Prostate gland (tissue), 2 donors: ENCODE measurements at regions not wholly inside any gene's neighbourhood (a gene's known extent, or its start where the extent isn't known, plus 50 kb on each side); places are given as distances from the start of the nearest gene placed in this dataset.

Source experiments
- DNase-seq: peaks from one replicate; pipeline ENCODE4 v3.0.0-alpha.2; 2019; ENCODE audit warnings: low spot score
- H3K27ac ChIP-seq, 2 donors: fragments of 200-600 bp; sonication (generic); 2 replicates each; pipeline ENCODE4 v1.5.1; 2017 to 2019
- H3K27me3 ChIP-seq: fragments of 200-600 bp; sonication (generic); replicated peaks from 2 replicates; pipeline ENCODE4 v1.5.1; 2019; ENCODE audit not compliant: insufficient read depth
- H3K36me3 ChIP-seq, 2 donors: fragments of 200-600 bp; sonication (generic); 1 replicate in 1 of 2; 2 replicates in 1 of 2; pipeline versions ENCODE4 v1.5.1 to v1.8.1; 2017 to 2019
- H3K4me1 ChIP-seq: fragments of 200-600 bp; sonication (generic); replicated peaks from 2 replicates; pipeline ENCODE4 v1.5.1; 2019
- H3K4me3 ChIP-seq, 2 donors: fragments of 200-600 bp; sonication (generic); 2 replicates each; pipeline ENCODE4 v1.5.1; 2017 to 2019
- H3K9me3 ChIP-seq: fragments of 200-600 bp; sonication (generic); 2 replicates; pipeline ENCODE4 v1.5.1; 2017
- POLR2A ChIP-seq: fragments of 450-650 bp; IDR thresholded peaks from one replicate; pipeline ENCODE4 v1.6.1; 2016; ENCODE audit warnings: antibody characterized with exemption, mild to moderate bottlenecking
- POLR2AphosphoS5 ChIP-seq: sonication (generic); formaldehyde crosslinking; IDR thresholded peaks from one replicate; pipeline ENCODE4 v1.6.1; 2017; ENCODE audit warnings: antibody characterized with exemption
- WGBS: methylation state at CpG from one replicate; pipeline ENCODE4 v1.1.5; 2018; 5-methylcytosine and 5-hydroxymethylcytosine counted together
- intact Hi-C: fragments of 100-400 bp; cut with DNase I; formaldehyde crosslinking; loops from one replicate; pipeline ENCODE4 v1.14.2; 2022
- TF ChIP-seq, protein P1 (sequence below), 4 experiments: fragments of 200-600 bp in 2 of 4; fragments of 450-650 bp in 2 of 4; sonication (generic) in 2 of 4; IDR thresholded peaks; 1 replicate in 3 of 4; 2 replicates in 1 of 4; pipeline ENCODE4 v1.5.1; 2016 to 2019; ENCODE audit warnings: antibody characterized with exemption in 4 of 4, mild to moderate bottlenecking in 2 of 4, moderate library complexity in 2 of 4

DNA sequence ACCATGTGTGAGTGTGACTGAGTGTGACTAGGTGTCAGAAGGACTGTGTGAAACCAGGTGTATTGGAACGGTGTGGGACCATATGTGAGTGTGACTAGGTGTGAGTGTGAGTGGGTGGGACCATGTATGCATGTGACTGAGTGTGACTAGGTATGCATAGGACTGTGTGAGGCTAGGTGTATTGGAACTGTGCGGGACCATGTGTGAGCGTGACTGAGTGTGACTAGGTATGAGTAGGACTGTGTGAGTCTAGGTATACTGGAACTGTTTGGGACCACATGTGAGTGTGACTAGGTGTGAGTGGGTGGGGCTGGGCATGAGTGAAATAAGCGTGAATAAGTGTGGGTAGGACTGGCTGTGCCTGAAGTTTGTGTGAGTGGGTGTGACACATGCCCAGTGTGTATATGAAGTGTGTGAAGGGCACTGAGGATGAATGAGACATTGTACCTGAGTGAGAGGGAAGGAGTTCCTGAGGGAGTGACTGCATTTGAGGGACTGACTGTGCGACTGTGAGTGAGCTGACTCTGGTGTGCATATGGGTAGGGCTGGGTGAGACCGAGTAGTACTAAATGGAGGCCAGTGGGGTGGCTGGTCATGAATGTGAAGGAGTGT lies 247.0 kb upstream of the CCDC54 start:
- Histone ChIP-seq H3K27ac (no peak overlapping the region), H3K9me3 (no peaks in the 10 kb centered on the region), H3K27me3 (no peaks in the 10 kb centered on the region), H3K4me1 (no peaks in the 10 kb centered on the region), H3K4me3 (no peak overlapping the region), H3K36me3 (no peaks in the 10 kb centered on the region)
- WGBS = 94% methylated on average over 6 of the region's 6 CpGs
- TF ChIP-seq POLR2A (no peak), POLR2AphosphoS5 (no peak)
- TF ChIP-seq, protein P1, sequence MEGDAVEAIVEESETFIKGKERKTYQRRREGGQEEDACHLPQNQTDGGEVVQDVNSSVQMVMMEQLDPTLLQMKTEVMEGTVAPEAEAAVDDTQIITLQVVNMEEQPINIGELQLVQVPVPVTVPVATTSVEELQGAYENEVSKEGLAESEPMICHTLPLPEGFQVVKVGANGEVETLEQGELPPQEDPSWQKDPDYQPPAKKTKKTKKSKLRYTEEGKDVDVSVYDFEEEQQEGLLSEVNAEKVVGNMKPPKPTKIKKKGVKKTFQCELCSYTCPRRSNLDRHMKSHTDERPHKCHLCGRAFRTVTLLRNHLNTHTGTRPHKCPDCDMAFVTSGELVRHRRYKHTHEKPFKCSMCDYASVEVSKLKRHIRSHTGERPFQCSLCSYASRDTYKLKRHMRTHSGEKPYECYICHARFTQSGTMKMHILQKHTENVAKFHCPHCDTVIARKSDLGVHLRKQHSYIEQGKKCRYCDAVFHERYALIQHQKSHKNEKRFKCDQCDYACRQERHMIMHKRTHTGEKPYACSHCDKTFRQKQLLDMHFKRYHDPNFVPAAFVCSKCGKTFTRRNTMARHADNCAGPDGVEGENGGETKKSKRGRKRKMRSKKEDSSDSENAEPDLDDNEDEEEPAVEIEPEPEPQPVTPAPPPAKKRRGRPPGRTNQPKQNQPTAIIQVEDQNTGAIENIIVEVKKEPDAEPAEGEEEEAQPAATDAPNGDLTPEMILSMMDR (IDR thresholded peaks at IDR 0.05) = no peak
- no peak for DNase-seq
- intact Hi-C loops = no loop called here

DNA sequence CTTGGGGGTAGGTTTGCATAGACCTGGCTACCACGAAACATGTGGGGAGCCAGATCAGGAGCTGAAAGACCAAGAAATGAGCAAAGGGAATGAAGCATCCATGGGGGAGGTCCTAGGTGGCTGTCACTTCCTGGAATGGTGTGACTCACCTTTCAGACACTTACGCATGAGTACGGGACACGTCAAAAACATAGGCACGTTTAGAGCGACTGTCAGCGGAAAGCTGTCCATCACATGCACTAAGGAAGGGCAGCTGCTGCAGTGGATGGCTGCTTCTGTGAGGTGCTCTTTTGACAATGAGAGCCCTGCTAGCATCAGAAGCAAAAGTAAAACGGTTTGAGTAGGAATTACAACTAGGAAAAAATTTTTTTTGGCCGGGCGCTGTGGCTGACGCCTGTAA lies 244.6 kb upstream of the CCDC54 start:
- Histone ChIP-seq H3K27me3 (no peaks in the 10 kb centered on the region), H3K9me3 (no peaks in the 10 kb centered on the region), H3K4me3 (no peak overlapping the region), H3K27ac (no peak overlapping the region), H3K36me3 (no peaks in the 10 kb centered on the region), H3K4me1 (no peaks in the 10 kb centered on the region)
- DNase-seq = no peak
- intact Hi-C loops = no loop called here
- TF ChIP-seq POLR2AphosphoS5 = no peak
- no peak for TF ChIP-seq POLR2A
- TF ChIP-seq, protein P1 (IDR thresholded peaks at IDR 0.05) = no peak
- 94% methylated on average over 11 of the region's 11 CpGs for WGBS

DNA sequence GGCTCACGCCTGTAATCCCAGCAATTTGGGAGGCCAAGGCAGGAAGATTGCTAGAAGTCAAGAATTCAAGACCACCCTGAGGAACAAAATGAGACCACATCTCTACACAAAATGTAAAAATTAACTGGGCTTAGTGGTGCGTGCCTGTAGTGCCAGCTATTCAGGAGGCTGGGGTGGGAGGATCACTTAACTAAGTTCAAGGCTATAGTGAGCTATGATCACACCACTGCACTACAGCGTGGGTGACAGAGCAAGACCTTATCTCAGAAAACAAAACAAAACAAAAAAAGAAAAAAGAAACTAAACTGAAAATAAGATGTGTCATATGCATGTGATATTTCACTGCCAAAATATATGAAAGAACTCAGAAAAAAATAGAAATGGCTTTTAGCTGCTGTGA lies 243.3 kb upstream of the CCDC54 start:
- Histone ChIP-seq H3K27me3 (no peaks in the 10 kb centered on the region), H3K4me1 (no peaks in the 10 kb centered on the region), H3K36me3 (no peaks in the 10 kb centered on the region), H3K4me3 (no peak overlapping the region), H3K9me3 (no peaks in the 10 kb centered on the region), H3K27ac (no peak overlapping the region)
- intact Hi-C loops = no loop called here
- TF ChIP-seq POLR2A = no peak
- TF ChIP-seq, protein P1 (IDR thresholded peaks at IDR 0.05) = no peak
- no peak for TF ChIP-seq POLR2AphosphoS5
- no peak for DNase-seq
- 94% methylated on average over 3 of the region's 3 CpGs for WGBS

DNA sequence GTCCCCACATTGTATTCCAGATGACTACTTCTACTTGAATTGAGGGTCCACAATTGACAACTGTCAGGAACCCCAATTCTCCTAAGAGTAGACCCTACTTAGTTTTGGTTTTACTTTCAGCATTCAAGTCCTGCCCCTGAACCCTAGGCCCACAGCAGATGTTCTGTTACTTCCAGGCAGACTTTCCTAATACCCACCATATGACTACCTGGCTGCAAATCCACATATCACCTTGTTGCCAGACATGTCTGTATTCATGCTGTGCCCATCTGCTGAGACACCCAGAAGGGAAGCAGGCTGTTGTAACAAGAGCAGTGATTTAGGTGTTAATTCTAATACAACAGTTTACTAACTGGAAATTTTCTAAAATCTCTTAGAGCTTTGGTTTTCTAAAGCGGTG lies 235.1 kb upstream of the CCDC54 start:
- intact Hi-C loops = no loop called here
- 100% methylated on average over 1 of the region's 1 CpG for WGBS
- no peaks in the 10 kb centered on the region for H3K4me1 ChIP-seq
- no peak overlapping the region for H3K4me3 ChIP-seq
- no peak for DNase-seq
- H3K9me3 ChIP-seq = no peaks in the 10 kb centered on the region
- no peak overlapping the region for H3K27ac ChIP-seq
- H3K36me3 ChIP-seq = no peaks in the 10 kb centered on the region
- TF ChIP-seq, protein P1 (IDR thresholded peaks at IDR 0.05) = no peak
- TF ChIP-seq POLR2A (no peak), POLR2AphosphoS5 (no peak)
- no peaks in the 10 kb centered on the region for H3K27me3 ChIP-seq

DNA sequence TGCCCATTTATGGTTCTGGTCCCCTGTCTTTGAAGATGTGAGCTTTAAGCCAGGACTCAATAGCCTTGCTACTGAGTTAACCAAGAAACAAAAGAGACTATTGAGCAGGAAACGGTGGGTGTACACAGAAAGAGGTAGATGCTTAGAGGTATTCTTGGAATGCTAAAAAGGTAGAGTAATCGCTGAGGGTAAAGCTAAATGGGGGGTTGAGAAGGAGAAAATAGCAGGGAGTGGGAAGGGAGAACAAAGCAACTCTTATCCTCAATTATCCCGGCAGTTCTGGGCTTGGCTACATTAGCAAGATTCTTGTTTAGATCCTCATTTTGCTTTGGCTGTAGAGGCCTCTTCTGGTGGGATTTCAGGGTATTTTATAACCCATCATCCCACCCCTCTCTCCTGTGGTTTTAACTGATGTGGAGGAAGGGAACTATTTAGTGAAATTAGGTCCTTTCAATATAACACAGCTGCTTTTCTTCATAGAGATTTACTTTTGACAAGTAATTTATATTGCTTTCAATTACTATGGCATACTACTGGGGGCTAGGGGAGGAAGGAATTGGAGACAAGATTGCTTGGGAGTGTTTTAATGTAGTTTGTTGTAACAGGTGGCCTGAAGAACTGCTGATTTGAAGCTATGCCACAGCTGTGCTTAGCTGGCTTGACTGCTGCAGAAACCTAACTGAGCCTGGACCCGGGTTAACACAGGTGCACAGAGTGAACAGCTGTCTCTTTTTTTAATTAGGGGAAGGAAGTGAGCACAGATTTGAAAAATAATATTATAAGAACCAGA lies 234.3 kb upstream of the CCDC54 start:
- H3K36me3 ChIP-seq = no peaks in the 10 kb centered on the region
- H3K27me3 ChIP-seq = no peaks in the 10 kb centered on the region
- TF ChIP-seq, protein P1 (IDR thresholded peaks at IDR 0.05) = no peak
- TF ChIP-seq POLR2AphosphoS5 (no peak), POLR2A (no peak)
- intact Hi-C loops = no loop called here
- H3K27ac ChIP-seq = no peak overlapping the region
- no peak overlapping the region for H3K4me3 ChIP-seq
- WGBS = 37% methylated on average over 4 of the region's 4 CpGs
- H3K9me3 ChIP-seq = no peaks in the 10 kb centered on the region
- no peak for DNase-seq
- H3K4me1 ChIP-seq = no peaks in the 10 kb centered on the region
